ENCODE measurements at regions not wholly inside any gene's neighbourhood (a gene's known extent, or its start where the extent isn't known, plus 50 kb on each side); places are given as distances from the start of the nearest gene placed in this dataset.

DNA sequence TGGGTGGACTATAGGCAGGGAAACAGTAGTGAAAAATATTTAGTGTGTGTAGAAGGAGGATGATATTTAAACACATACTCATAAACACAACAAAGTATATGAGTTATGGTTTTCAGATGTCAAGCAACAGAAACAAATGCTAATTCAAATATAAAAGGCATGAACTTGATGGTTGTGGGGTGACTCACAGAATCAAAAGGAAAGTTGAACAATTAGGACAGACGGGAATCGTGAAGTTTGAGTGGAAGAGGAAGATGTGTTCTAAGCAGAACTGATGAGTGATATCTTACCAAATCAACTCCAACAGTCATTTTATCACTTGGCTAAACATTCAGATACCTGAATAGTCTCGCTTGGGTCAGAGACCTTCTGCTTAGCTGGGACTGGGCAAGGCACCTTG lies 53.6 kb upstream of the ITGA6 start:
- TF ChIP-seq POLR2A (IDR thresholded peaks at IDR 0.05; ENCODE audit: control extremely low read depth in 1 of 2, low read depth in 2 of 2, low read length in 2 of 2) (no peak), YY1 (IDR thresholded peaks at IDR 0.05; ENCODE audit: low read depth, low read length) (no peak), CHD2 (IDR thresholded peaks at IDR 0.05; ENCODE audit: low read length) (no peak), GTF2F1 (IDR thresholded peaks at IDR 0.05; ENCODE audit: borderline replicate concordance, low read depth, low read length) (no peak), SIN3A (conservative IDR thresholded peaks at IDR 0.05 in 1 of 2, IDR thresholded peaks at IDR 0.05 in 1 of 2; ENCODE audit: low read depth in 1 of 2, low read length in 2 of 2) (no peak), RNF2 (IDR thresholded peaks at IDR 0.05; ENCODE audit: borderline replicate concordance, low read depth, low read length, missing control alignments, poor library complexity, severe bottlenecking) (no peak), EZH2 (IDR thresholded peaks at IDR 0.05; ENCODE audit: low read depth, low read length, severe bottlenecking) (no peak), CBX8 (IDR thresholded peaks at IDR 0.05; ENCODE audit: borderline replicate concordance, low read depth, low read length) (no peak), CBX5 (IDR thresholded peaks at IDR 0.05; ENCODE audit: low read depth, low read length) (no peak), GABPA (IDR thresholded peaks at IDR 0.05; ENCODE audit: borderline replicate concordance, insufficient read depth, low read length) (no peak)
- TF ChIP-seq, protein P1, sequence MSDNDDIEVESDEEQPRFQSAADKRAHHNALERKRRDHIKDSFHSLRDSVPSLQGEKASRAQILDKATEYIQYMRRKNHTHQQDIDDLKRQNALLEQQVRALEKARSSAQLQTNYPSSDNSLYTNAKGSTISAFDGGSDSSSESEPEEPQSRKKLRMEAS (IDR thresholded peaks at IDR 0.05): no peak
- TF ChIP-seq, protein P2, sequence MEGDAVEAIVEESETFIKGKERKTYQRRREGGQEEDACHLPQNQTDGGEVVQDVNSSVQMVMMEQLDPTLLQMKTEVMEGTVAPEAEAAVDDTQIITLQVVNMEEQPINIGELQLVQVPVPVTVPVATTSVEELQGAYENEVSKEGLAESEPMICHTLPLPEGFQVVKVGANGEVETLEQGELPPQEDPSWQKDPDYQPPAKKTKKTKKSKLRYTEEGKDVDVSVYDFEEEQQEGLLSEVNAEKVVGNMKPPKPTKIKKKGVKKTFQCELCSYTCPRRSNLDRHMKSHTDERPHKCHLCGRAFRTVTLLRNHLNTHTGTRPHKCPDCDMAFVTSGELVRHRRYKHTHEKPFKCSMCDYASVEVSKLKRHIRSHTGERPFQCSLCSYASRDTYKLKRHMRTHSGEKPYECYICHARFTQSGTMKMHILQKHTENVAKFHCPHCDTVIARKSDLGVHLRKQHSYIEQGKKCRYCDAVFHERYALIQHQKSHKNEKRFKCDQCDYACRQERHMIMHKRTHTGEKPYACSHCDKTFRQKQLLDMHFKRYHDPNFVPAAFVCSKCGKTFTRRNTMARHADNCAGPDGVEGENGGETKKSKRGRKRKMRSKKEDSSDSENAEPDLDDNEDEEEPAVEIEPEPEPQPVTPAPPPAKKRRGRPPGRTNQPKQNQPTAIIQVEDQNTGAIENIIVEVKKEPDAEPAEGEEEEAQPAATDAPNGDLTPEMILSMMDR (IDR thresholded peaks at IDR 0.05; ENCODE audit: control extremely low read depth in 1 of 3, insufficient read depth in 1 of 3, low read depth in 1 of 3, low read length in 3 of 3): no peak
- TF ChIP-seq, protein P3, sequence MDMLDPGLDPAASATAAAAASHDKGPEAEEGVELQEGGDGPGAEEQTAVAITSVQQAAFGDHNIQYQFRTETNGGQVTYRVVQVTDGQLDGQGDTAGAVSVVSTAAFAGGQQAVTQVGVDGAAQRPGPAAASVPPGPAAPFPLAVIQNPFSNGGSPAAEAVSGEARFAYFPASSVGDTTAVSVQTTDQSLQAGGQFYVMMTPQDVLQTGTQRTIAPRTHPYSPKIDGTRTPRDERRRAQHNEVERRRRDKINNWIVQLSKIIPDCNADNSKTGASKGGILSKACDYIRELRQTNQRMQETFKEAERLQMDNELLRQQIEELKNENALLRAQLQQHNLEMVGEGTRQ (IDR thresholded peaks at IDR 0.05; ENCODE audit: low read length): no peak
- TF ChIP-seq, protein P4, sequence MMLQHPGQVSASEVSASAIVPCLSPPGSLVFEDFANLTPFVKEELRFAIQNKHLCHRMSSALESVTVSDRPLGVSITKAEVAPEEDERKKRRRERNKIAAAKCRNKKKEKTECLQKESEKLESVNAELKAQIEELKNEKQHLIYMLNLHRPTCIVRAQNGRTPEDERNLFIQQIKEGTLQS (IDR thresholded peaks at IDR 0.05; ENCODE audit: insufficient read depth, low read depth, low read length): no peak
